ENCODE measurements at regions not wholly inside any gene's neighbourhood (a gene's known extent, or its start where the extent isn't known, plus 50 kb on each side); places are given as distances from the start of the nearest gene placed in this dataset.

DNA sequence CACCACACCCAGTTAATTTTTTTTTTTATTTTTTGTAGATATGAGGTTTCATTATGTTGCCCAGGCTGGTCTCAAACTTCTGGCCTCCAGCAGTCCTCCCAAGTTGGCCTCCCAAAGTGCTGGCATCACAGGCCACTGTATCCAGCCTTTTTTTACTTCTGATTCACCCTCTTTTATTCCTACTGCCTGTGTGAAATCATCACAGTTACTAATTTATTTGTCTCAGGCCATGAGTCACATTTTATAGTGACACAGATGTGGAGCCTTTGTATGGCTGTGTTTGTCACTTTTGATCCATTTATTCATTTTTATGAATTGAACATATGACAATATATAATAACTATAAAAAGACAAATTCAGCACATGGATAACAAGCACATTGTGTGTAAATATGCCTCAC lies 67.1 kb upstream of the SNX2 start:
- ChIA-PET POLR2A (no interaction called here), CTCF (no interaction called here)
- H3K4me3 ChIP-seq (ENCODE audit: low read depth, low read length): no peak overlapping the region
- DNase-seq (ENCODE audit: low read depth, low spot score): no peak
- TF ChIP-seq, protein P1, sequence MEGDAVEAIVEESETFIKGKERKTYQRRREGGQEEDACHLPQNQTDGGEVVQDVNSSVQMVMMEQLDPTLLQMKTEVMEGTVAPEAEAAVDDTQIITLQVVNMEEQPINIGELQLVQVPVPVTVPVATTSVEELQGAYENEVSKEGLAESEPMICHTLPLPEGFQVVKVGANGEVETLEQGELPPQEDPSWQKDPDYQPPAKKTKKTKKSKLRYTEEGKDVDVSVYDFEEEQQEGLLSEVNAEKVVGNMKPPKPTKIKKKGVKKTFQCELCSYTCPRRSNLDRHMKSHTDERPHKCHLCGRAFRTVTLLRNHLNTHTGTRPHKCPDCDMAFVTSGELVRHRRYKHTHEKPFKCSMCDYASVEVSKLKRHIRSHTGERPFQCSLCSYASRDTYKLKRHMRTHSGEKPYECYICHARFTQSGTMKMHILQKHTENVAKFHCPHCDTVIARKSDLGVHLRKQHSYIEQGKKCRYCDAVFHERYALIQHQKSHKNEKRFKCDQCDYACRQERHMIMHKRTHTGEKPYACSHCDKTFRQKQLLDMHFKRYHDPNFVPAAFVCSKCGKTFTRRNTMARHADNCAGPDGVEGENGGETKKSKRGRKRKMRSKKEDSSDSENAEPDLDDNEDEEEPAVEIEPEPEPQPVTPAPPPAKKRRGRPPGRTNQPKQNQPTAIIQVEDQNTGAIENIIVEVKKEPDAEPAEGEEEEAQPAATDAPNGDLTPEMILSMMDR (IDR thresholded peaks at IDR 0.05; ENCODE audit: insufficient read depth, low read length, missing control alignments): no peak

DNA sequence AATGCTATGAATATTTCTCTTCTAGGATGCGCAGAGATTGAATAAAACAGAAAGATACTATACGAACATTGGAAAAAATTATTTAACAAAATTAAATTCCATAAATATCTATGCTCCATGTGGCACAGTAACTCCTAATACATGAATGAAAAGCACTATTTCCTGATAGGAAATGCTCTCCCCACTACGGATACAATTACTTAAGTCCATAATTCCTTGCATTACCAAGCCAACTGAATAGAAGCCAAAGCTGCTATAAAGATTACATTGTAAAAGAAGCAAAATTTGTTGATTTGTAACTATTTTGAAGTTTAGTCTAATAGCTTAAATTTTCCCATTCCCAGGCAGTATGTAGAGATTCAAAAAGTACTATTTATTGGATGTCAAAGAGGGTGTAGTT lies 61.8 kb upstream of the SNX2 start:
- DNase-seq (ENCODE audit: low read depth, low spot score): no peak
- no peak overlapping the region for H3K4me3 ChIP-seq (ENCODE audit: low read depth, low read length)
- ChIA-PET CTCF (interaction anchor here (9.5 kb wide), 1 partner anchor 9 kb away, joined by 67 read pairs; no protein-coding TSS in a partner anchor), POLR2A (no interaction called here)
- TF ChIP-seq, protein P1 (IDR thresholded peaks at IDR 0.05; ENCODE audit: insufficient read depth, low read length, missing control alignments): no peak

DNA sequence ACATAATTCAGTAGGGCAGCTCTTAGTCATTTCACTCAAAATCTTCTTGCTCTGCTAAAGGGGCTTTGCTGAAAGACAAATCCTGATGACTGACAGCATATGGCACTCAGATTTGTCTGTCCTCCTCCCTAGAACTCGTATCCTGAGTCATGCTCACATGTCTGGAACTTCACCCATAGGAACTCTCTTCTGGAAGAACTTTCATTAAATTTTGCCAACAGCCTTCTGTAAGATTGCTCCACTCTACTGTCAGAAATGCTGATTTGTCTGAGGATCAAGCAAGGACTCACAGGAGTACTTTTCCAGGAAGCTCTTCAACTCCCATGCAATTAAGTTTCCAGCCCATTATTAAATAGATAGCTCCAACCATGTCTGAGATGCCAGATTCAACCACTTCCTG lies 59.8 kb upstream of the SNX2 start:
- TF ChIP-seq, protein P1 (IDR thresholded peaks at IDR 0.05; ENCODE audit: insufficient read depth, low read length, missing control alignments): no peak
- CTCF ChIA-PET: interaction anchor here (1.2 to 9.5 kb wide), 3 partner anchors 11 to 442 kb away, joined by 3 to 67 read pairs (median 4); no protein-coding TSS in a partner anchor
- POLR2A ChIA-PET: interaction anchor here (0.5 kb wide), 1 partner anchor 155 kb away, joined by 3 read pairs; no protein-coding TSS in a partner anchor
- no peak for DNase-seq (ENCODE audit: low read depth, low spot score)
- H3K4me3 ChIP-seq (ENCODE audit: low read depth, low read length): no peak overlapping the region

DNA sequence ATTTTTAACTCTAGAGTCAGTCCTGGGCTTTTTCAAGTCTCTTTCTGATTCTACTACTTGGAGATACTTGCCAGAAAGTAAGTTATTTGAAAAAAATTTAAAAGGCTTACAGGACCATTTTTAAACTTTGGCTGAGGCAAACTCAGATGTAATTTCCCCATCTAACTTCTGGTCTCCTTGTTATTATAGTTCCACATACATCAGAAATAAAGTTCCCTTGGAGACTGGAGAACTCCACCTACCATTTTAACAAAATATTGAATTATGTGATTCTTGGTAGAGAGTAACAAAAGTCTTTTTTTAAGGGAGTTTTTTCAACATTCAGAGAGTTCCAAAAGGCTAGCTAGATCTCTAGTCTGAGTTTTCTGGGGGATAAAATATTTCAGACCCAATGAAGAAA lies 56.3 kb upstream of the SNX2 start:
- DNase-seq (ENCODE audit: low read depth, low spot score): no peak
- TF ChIP-seq, protein P1 (IDR thresholded peaks at IDR 0.05; ENCODE audit: insufficient read depth, low read length, missing control alignments): no peak
- H3K4me3 ChIP-seq (ENCODE audit: low read depth, low read length): no peak overlapping the region
- ChIA-PET CTCF (interaction anchor here (9.5 kb wide), 1 partner anchor 15 kb away, joined by 67 read pairs; no protein-coding TSS in a partner anchor), POLR2A (no interaction called here)

DNA sequence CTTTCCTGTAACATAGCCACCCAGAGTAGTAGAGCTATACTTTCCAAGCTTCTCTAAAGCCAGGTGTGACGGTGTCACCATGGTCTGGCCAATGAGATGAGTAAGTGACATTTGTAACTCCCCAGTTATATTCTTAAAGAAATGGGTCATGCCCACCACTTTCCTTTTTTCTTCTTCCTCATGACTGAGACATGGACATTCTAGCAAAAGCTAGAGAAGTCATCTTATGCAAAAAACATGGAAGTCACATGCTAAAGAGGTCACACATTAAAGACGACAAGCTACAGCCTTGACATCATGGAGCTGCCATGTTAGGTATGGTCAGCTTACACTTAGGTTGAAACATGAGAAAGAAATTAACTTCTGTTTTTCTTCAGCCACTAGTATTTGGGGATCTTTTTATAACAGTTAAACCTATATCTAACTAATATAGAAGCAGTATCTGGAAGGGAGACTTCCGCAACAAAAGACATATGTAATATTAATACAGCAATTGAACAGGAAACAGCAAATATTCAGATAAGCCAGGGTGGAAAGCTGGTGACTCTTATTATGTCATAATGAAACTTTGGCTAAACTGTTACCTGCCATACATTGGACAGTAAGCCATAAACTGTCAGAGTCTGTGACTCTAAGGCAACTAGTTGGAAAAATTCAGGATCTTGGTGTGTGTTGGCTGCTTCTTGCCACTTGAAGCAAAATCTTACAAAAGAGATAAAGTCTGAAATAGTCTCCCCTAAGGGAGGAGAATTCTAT lies 54.7 kb upstream of the SNX2 start:
- POLR2A ChIA-PET: no interaction called here

DNA sequence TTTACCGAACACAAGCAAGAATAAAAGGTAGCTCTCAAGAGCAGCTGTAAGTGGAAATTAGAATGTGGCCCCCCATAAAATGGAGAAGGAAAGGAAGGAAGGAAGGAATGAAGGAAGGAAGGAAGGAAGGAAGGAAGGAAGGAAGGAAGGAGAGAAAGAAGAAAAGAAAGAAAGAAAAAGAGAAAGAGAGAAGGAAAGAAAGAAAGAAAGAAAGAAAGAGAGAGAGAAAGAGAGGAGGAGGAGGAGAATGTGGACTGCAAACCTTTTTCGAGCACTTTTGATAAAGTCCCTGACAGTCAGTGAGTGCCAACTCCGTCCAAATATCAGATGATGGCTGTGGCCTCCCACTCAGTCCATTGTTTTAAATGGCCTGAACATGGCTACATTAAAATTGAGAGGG lies 53.8 kb upstream of the SNX2 start:
- ChIA-PET POLR2A (no interaction called here), CTCF (interaction anchor here (9.5 kb wide), 1 partner anchor 17 kb away, joined by 67 read pairs; no protein-coding TSS in a partner anchor)
- H3K4me3 ChIP-seq (ENCODE audit: low read depth, low read length): no peak overlapping the region
- no peak for DNase-seq (ENCODE audit: low read depth, low spot score)
- TF ChIP-seq, protein P1 (IDR thresholded peaks at IDR 0.05; ENCODE audit: insufficient read depth, low read length, missing control alignments): no peak

More for the DNA sequence above, 54.7 kb upstream of the SNX2 start:
- TF ChIP-seq, protein P1 (IDR thresholded peaks at IDR 0.05; ENCODE audit: insufficient read depth, low read length, missing control alignments): no peak
- no peak for DNase-seq (ENCODE audit: low read depth, low spot score)
- H3K4me3 ChIP-seq (ENCODE audit: low read depth, low read length): no peak overlapping the region
- CTCF ChIA-PET: interaction anchor here (9.5 kb wide), 1 partner anchor 16 kb away, joined by 67 read pairs; no protein-coding TSS in a partner anchor

All from AG04449 (cell line).